Spleen (tissue), 11 donors: ENCODE measurements at regions not wholly inside any gene's neighbourhood (a gene's known extent, or its start where the extent isn't known, plus 50 kb on each side); places are given as distances from the start of the nearest gene placed in this dataset.

Experiments
- DNase-seq: peaks from one replicate; pipeline ENCODE4 v3.0.0-alpha.2; 2020
- H3K27ac ChIP-seq, 8 donors: fragments of 200-600 bp; sonication (generic) in 7 of 8; 1 replicate in 4 of 8; 2 replicates in 4 of 8; pipeline versions ENCODE4 v1.5.0 to v1.8.0; 2016 to 2021; ENCODE audit warnings: inconsistent platforms in 4 of 8, mild to moderate bottlenecking in 4 of 8, moderate library complexity in 1 of 8
- H3K27me3 ChIP-seq, 7 donors: fragments of 200-600 bp; sonication (generic) in 6 of 7; replicated peaks in 1 of 7; 1 replicate in 4 of 7; 2 replicates in 3 of 7; pipeline versions ENCODE4 v1.5.0 to v1.8.0; 2016 to 2021; ENCODE audit warnings: inconsistent platforms in 3 of 7, mild to moderate bottlenecking in 1 of 7
- H3K36me3 ChIP-seq, 6 donors: fragments of 200-600 bp; sonication (generic) in 5 of 6; 1 replicate in 4 of 6; 2 replicates in 2 of 6; pipeline versions ENCODE4 v1.5.0 to v1.8.0; 2016 to 2021; ENCODE audit warnings: inconsistent platforms in 2 of 6
- H3K4me1 ChIP-seq, 6 donors: fragments of 200-600 bp; sonication (generic) in 5 of 6; 1 replicate in 3 of 6; 2 replicates in 3 of 6; pipeline versions ENCODE4 v1.5.0 to v1.8.0; 2016 to 2021; ENCODE audit warnings: inconsistent platforms in 3 of 6
- H3K4me3 ChIP-seq, 8 donors: fragments of 200-600 bp; sonication (generic) in 7 of 8; 1 replicate in 4 of 8; 2 replicates in 4 of 8; pipeline versions ENCODE4 v1.5.0 to v1.8.0; 2016 to 2021; ENCODE audit warnings: inconsistent platforms in 4 of 8, mild to moderate bottlenecking in 4 of 8, moderate library complexity in 2 of 8
- H3K9me3 ChIP-seq, 8 donors: fragments of 200-600 bp; sonication (generic) in 7 of 8; 1 replicate in 4 of 8; 2 replicates in 4 of 8; pipeline versions ENCODE4 v1.5.0 to v1.8.0; 2016 to 2021; ENCODE audit warnings: inconsistent platforms in 4 of 8
- POLR2A ChIP-seq, 3 donors: fragments of 450-650 bp; IDR thresholded peaks; one replicate each; pipeline ENCODE4 v1.5.1; 2017; ENCODE audit warnings: antibody characterized with exemption in 3 of 3, mild to moderate bottlenecking in 1 of 3
- POLR2AphosphoS5 ChIP-seq, 3 donors: sonication (generic); formaldehyde crosslinking; IDR thresholded peaks; one replicate each; pipeline ENCODE4 v1.5.1; 2017; ENCODE audit warnings: antibody characterized with exemption in 3 of 3
- WGBS, 5 donors: extraction: QIAGEN DNeasy Blood & Tissue Kit in 3 of 5; methylation state at CpG; one replicate each; pipeline versions ENCODE4 v1.1.5 to v1.1.7; 2013 to 2018; 5-methylcytosine and 5-hydroxymethylcytosine counted together
- intact Hi-C: fragments of 100-400 bp; cut with DNase I; formaldehyde crosslinking; loops from one replicate; pipeline ENCODE4 v1.15.0; 2023; ENCODE audit warnings: low total_unique reads
- TF ChIP-seq, protein P1 (sequence below), 11 experiments: fragments of 200-600 bp in 7 of 11; fragments of 450-650 bp in 4 of 11; sonication (generic) in 4 of 11; IDR thresholded peaks in 8 of 11; conservative IDR thresholded peaks in 3 of 11; 1 replicate in 7 of 11; 2 replicates in 4 of 11; pipeline versions ENCODE4 v1.4.0 to v1.8.0; 2016 to 2021; ENCODE audit warnings: antibody characterized with exemption in 11 of 11, inconsistent platforms in 4 of 11, mild to moderate bottlenecking in 1 of 11
- donor health status: healthy with polysubstance abuse.
- donor health status: DM: no; HTN: no; CAD: no; lungs with moderate emphysema.
- donor health status: DM: no; HTN: no; CAD: no.
- donor health status: Bipolar disorder and iron deficiency.
- donor health status: healthy.
- donor health status: DM: no; HTN: no; CAD: no.
- donor health status: DM: yes; HTN: yes; CAD: no.

GRCh38 chr18:43964666-43965065, 687.4 kb upstream of the SYT4 start:
- Histone ChIP-seq H3K4me3 (no peak overlapping the region), H3K36me3 (no peaks in the 10 kb centered on the region), H3K9me3 (no peaks in the 10 kb centered on the region), H3K4me1 (no peaks in the 10 kb centered on the region), H3K27ac (no peak overlapping the region), H3K27me3 (no peaks in the 10 kb centered on the region)
- intact Hi-C loops: no loop called here
- WGBS, 5 donors: 93 to 100% (median 95%) methylated on average over 1 of the region's 1 CpG
- no peak for TF ChIP-seq POLR2AphosphoS5 (IDR thresholded peaks at IDR 0.05)
- no peak for TF ChIP-seq POLR2A (IDR thresholded peaks at IDR 0.05)
- TF ChIP-seq, protein P1, sequence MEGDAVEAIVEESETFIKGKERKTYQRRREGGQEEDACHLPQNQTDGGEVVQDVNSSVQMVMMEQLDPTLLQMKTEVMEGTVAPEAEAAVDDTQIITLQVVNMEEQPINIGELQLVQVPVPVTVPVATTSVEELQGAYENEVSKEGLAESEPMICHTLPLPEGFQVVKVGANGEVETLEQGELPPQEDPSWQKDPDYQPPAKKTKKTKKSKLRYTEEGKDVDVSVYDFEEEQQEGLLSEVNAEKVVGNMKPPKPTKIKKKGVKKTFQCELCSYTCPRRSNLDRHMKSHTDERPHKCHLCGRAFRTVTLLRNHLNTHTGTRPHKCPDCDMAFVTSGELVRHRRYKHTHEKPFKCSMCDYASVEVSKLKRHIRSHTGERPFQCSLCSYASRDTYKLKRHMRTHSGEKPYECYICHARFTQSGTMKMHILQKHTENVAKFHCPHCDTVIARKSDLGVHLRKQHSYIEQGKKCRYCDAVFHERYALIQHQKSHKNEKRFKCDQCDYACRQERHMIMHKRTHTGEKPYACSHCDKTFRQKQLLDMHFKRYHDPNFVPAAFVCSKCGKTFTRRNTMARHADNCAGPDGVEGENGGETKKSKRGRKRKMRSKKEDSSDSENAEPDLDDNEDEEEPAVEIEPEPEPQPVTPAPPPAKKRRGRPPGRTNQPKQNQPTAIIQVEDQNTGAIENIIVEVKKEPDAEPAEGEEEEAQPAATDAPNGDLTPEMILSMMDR (IDR thresholded peaks at IDR 0.05 in 8 of 11, conservative IDR thresholded peaks at IDR 0.05 in 3 of 11): no peak
- no peak for DNase-seq

GRCh38 chr18:43965691-43966090, 688.4 kb upstream of the SYT4 start:
- Histone ChIP-seq H3K4me3 (no peak overlapping the region), H3K27ac (no peak overlapping the region), H3K9me3 (no peaks in the 10 kb centered on the region), H3K27me3 (no peaks in the 10 kb centered on the region), H3K36me3 (no peaks in the 10 kb centered on the region), H3K4me1 (no peaks in the 10 kb centered on the region)
- no peak for DNase-seq
- TF ChIP-seq, protein P1 (IDR thresholded peaks at IDR 0.05 in 8 of 11, conservative IDR thresholded peaks at IDR 0.05 in 3 of 11): no peak
- TF ChIP-seq POLR2A (IDR thresholded peaks at IDR 0.05) (no peak), POLR2AphosphoS5 (IDR thresholded peaks at IDR 0.05) (no peak)
- intact Hi-C loops: no loop called here
- WGBS, 5 donors: 58 to 79% (median 68%) methylated on average over 4 of the region's 4 CpGs

DNA sequence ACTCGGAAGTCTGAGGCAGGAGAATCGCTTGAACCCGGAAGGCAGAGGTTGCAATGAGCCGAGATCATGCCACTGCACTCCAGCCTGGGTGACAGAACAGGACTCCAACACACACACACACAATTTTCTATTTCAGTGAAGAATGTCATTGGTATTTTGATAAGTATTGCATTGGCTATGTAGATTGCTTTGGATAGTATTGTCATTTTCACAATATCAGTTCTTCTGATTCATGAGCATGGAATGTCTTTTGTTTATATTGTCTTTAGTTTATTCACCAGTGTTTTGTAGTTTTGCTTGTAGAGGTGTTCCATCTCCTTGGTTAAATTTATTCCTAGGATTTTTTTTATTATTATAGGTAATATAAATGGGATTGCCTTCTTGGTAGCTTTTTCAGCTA, 693.4 kb upstream of the SYT4 start:
- no peak for TF ChIP-seq POLR2AphosphoS5 (IDR thresholded peaks at IDR 0.05)
- no peak for TF ChIP-seq POLR2A (IDR thresholded peaks at IDR 0.05)
- TF ChIP-seq, protein P1 (IDR thresholded peaks at IDR 0.05 in 8 of 11, conservative IDR thresholded peaks at IDR 0.05 in 3 of 11): no peak
- DNase-seq: no peak
- Histone ChIP-seq H3K4me1 (no peaks in the 10 kb centered on the region), H3K27me3 (no peaks in the 10 kb centered on the region), H3K4me3 (no peak overlapping the region), H3K9me3 (no peaks in the 10 kb centered on the region), H3K27ac (no peak overlapping the region), H3K36me3 (no peaks in the 10 kb centered on the region)
- WGBS, 5 donors: 92 to 95% (median 94%) methylated on average over 4 of the region's 4 CpGs
- intact Hi-C loops: no loop called here

DNA sequence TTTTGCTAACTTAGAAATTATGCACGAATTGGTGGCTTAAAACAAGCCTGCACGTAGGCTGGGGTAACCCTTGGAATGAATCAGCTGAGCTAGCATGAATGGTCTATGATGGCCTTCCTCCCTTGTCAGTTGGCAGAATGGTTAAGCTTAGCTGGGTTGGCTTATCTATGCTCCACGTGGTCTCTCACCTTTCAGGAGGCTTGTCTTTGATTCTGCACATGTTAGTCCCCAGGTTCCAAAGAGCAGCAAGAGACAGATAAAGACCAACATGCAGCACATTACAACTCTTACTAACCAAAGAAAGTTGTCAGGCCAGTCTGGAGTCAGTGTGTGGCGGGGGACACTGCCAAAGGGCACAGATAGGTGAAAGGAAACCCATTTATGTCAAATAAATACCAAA, 700.9 kb upstream of the SYT4 start:
- Histone ChIP-seq H3K4me3 (no peak overlapping the region), H3K27me3 (no peaks in the 10 kb centered on the region), H3K4me1 (no peaks in the 10 kb centered on the region), H3K9me3 (no peaks in the 10 kb centered on the region), H3K27ac (no peak overlapping the region), H3K36me3 (no peaks in the 10 kb centered on the region)
- intact Hi-C loops: no loop called here
- 72 to 86% (median 75%) methylated on average over 4 of the region's 4 CpGs for WGBS, 5 donors
- TF ChIP-seq, protein P1 (IDR thresholded peaks at IDR 0.05 in 8 of 11, conservative IDR thresholded peaks at IDR 0.05 in 3 of 11): no peak
- no peak for TF ChIP-seq POLR2AphosphoS5 (IDR thresholded peaks at IDR 0.05)
- no peak for DNase-seq
